Sigmoid colon (tissue), 6 donors: ENCODE measurements at regions not wholly inside any gene's neighbourhood (a gene's known extent, or its start where the extent isn't known, plus 50 kb on each side); places are given as distances from the start of the nearest gene placed in this dataset.

Experiments used
- DNase-seq: peaks from one replicate; pipeline ENCODE4 v3.0.0-alpha.2; 2019
- H3K27ac ChIP-seq, 4 donors: fragments of 200-600 bp; sonication (generic); one replicate each; pipeline ENCODE4 v1.5.1; 2016 to 2019; ENCODE audit warnings: mild to moderate bottlenecking in 1 of 4
- H3K27me3 ChIP-seq, 3 donors: fragments of 200-600 bp; sonication (generic); one replicate each; pipeline ENCODE4 v1.5.1; 2019; ENCODE audit warnings: mild to moderate bottlenecking in 1 of 3
- H3K36me3 ChIP-seq, 4 donors: fragments of 200-600 bp; sonication (generic); one replicate each; pipeline ENCODE4 v1.5.1; 2016 to 2019
- H3K4me1 ChIP-seq, 4 donors: fragments of 200-600 bp; sonication (generic); one replicate each; pipeline ENCODE4 v1.5.1; 2017 to 2019
- H3K4me3 ChIP-seq, 4 donors: fragments of 200-600 bp; sonication (generic); one replicate each; pipeline ENCODE4 v1.5.1; 2017 to 2019; ENCODE audit warnings: mild to moderate bottlenecking in 2 of 4, moderate library complexity in 1 of 4
- H3K9me3 ChIP-seq, 4 donors: fragments of 200-600 bp in 3 of 4; sonication (generic) in 3 of 4; one replicate each; pipeline versions ENCODE4 v1.5.1 to v1.6.1; 2013 to 2019
- CTCF ChIP-seq, 4 experiments: fragments of 450-650 bp in 3 of 4; fragments of 200-600 bp in 1 of 4; IDR thresholded peaks; one replicate each; pipeline ENCODE4 v1.5.1; 2016 to 2019; ENCODE audit warnings: antibody characterized with exemption in 4 of 4, mild to moderate bottlenecking in 3 of 4, moderate library complexity in 2 of 4
- EP300 ChIP-seq, 4 donors: sonication (generic); formaldehyde crosslinking; IDR thresholded peaks; one replicate each; pipeline ENCODE4 v1.6.1; 2017; ENCODE audit warnings: antibody characterized with exemption in 4 of 4
- POLR2A ChIP-seq, 2 donors: fragments of 450-650 bp; IDR thresholded peaks; one replicate each; pipeline ENCODE4 v1.6.1; 2016; ENCODE audit warnings: antibody characterized with exemption in 2 of 2, mild to moderate bottlenecking in 2 of 2, moderate library complexity in 2 of 2
- POLR2AphosphoS5 ChIP-seq, 4 donors: sonication (generic); formaldehyde crosslinking; IDR thresholded peaks; one replicate each; pipeline ENCODE4 v1.6.1; 2017; ENCODE audit warnings: antibody characterized with exemption in 4 of 4
- WGBS, 2 donors: extraction: QIAGEN DNeasy Blood & Tissue Kit; methylation state at CpG; one replicate each; pipeline ENCODE4 v1.1.7; 2013; 5-methylcytosine and 5-hydroxymethylcytosine counted together
- intact Hi-C: fragments of 100-400 bp; cut with DNase I; formaldehyde crosslinking; loops from one replicate; pipeline ENCODE4 v1.15.1; 2023
- donor health status: healthy with polysubstance abuse.
- donor health status: healthy.

- 16 to 53% methylated on average over 3 of the region's 3 CpGs for WGBS, 2 donors
- no peak overlapping the region for H3K27ac ChIP-seq
- TF ChIP-seq EP300 (IDR thresholded peaks at IDR 0.05) (no peak), POLR2AphosphoS5 (IDR thresholded peaks at IDR 0.05) (no peak), CTCF (IDR thresholded peaks at IDR 0.05) (no peak), POLR2A (IDR thresholded peaks at IDR 0.05) (no peak)
- no peaks in the 10 kb centered on the region for H3K4me1 ChIP-seq
- H3K9me3 ChIP-seq: no peaks in the 10 kb centered on the region
- no peaks in the 10 kb centered on the region for H3K27me3 ChIP-seq
- no peak overlapping the region for H3K4me3 ChIP-seq
- no peak for DNase-seq
- intact Hi-C loops: no loop called here
- H3K36me3 ChIP-seq: no peaks in the 10 kb centered on the region
These were observed 163.4 kb upstream of the CLINT1 start for GRCh38 chr5:158022393-158022792.

DNA sequence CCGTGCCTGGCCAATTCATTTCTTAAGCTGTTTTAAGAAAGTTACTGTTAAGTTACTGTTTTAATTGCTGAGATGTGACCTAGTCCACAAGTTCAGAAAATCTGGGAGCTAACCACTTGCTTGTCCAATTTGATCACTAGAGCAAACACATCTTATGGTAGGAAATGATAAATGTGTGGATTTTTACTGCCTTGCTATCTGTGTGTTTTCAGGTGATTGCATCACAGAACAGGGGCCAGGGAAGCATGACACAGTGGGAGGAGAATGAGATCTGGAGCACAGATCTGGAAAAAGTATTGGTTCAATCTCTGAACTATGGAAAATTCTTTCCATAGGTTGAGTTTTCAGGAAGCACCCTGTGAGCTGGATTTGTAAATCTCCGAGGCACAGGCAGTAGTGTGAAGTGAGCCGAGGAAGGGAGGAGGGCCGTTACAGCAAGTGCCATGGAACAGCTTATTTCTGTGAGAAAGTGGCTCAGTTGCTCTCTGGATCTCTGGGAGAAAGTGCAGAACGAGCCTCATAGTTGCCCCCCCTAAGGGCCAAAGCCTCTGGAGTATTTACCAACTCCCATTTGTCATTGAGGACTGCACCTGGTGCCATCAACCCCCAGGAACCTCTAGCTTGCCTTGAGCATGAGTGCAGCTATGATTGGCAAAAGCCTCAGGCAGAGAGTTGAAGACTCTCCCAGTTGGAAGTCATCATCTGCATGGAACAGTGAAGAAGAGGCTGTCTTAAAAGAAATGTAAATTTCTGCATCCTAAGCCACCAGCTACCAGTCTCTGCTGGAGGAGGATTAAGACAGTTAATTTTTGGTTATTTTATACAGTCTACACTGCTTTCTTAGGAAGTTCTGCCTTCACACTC, 161.8 kb upstream of the CLINT1 start:
- no peaks in the 10 kb centered on the region for H3K36me3 ChIP-seq
- TF ChIP-seq POLR2A (IDR thresholded peaks at IDR 0.05): no peak
- no peak for TF ChIP-seq CTCF (IDR thresholded peaks at IDR 0.05)
- TF ChIP-seq EP300 (IDR thresholded peaks at IDR 0.05): no peak
- TF ChIP-seq POLR2AphosphoS5 (IDR thresholded peaks at IDR 0.05): no peak
- H3K4me1 ChIP-seq: no peaks in the 10 kb centered on the region
- no peak for DNase-seq
- H3K9me3 ChIP-seq: no peaks in the 10 kb centered on the region
- no peaks in the 10 kb centered on the region for H3K27me3 ChIP-seq
- intact Hi-C loops: no loop called here
- H3K4me3 ChIP-seq: no peak overlapping the region
- WGBS, 2 donors: 56 to 69% methylated on average over 5 of the region's 5 CpGs
- H3K27ac ChIP-seq: no peak overlapping the region

DNA sequence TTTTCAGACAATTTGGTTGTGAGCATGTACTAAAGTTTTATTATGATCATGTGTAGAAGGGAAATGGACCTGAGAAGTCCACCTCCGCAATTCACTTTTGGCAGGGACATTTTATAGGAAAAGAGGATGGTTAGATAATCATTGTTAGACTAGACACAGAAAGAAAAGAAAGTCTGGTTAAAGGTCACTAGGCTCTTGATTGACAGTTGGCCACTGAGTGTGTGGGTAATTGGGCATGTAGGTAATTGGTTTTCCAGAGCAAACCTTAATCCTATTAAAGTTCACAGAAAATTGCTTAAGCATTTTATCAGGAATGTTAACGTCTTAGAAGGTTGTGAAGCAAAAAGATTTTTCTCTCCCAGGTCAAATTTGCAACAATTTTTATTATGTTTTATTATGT, 158.5 kb upstream of the CLINT1 start:
- 22 to 63% methylated on average over 2 of the region's 2 CpGs for WGBS, 2 donors
- Histone ChIP-seq H3K36me3 (no peaks in the 10 kb centered on the region), H3K4me3 (no peak overlapping the region), H3K27ac (no peak overlapping the region), H3K9me3 (no peaks in the 10 kb centered on the region), H3K4me1 (no peaks in the 10 kb centered on the region), H3K27me3 (no peaks in the 10 kb centered on the region)
- intact Hi-C loops: no loop called here
- TF ChIP-seq POLR2A (IDR thresholded peaks at IDR 0.05): no peak
- no peak for TF ChIP-seq EP300 (IDR thresholded peaks at IDR 0.05)
- TF ChIP-seq CTCF (IDR thresholded peaks at IDR 0.05): no peak
- TF ChIP-seq POLR2AphosphoS5 (IDR thresholded peaks at IDR 0.05): no peak
- no peak for DNase-seq

GRCh38 chr5:158014372-158014771, 155.4 kb upstream of the CLINT1 start:
- H3K36me3 ChIP-seq: no peaks in the 10 kb centered on the region
- DNase-seq: no peak
- 80 to 89% methylated on average over 1 of the region's 1 CpG for WGBS, 2 donors
- TF ChIP-seq EP300 (IDR thresholded peaks at IDR 0.05) (no peak), POLR2AphosphoS5 (IDR thresholded peaks at IDR 0.05) (no peak), POLR2A (IDR thresholded peaks at IDR 0.05) (no peak), CTCF (IDR thresholded peaks at IDR 0.05) (no peak)
- H3K4me1 ChIP-seq: no peaks in the 10 kb centered on the region
- intact Hi-C loops: no loop called here
- no peak overlapping the region for H3K27ac ChIP-seq
- H3K27me3 ChIP-seq: no peaks in the 10 kb centered on the region
- no peak overlapping the region for H3K4me3 ChIP-seq
- H3K9me3 ChIP-seq: no peaks in the 10 kb centered on the region

GRCh38 chr5:158013939-158014338, 155.0 kb upstream of the CLINT1 start:
- no peak for DNase-seq

More at GRCh38 chr5:158013939-158014338, 155.0 kb upstream of the CLINT1 start:
- no peak overlapping the region for H3K4me3 ChIP-seq
- TF ChIP-seq EP300 (IDR thresholded peaks at IDR 0.05) (no peak), POLR2AphosphoS5 (IDR thresholded peaks at IDR 0.05) (no peak), POLR2A (IDR thresholded peaks at IDR 0.05) (no peak), CTCF (IDR thresholded peaks at IDR 0.05) (no peak)
- no peaks in the 10 kb centered on the region for H3K4me1 ChIP-seq
- no peaks in the 10 kb centered on the region for H3K9me3 ChIP-seq
- intact Hi-C loops: no loop called here
- no peaks in the 10 kb centered on the region for H3K36me3 ChIP-seq
- H3K27me3 ChIP-seq: no peaks in the 10 kb centered on the region
- H3K27ac ChIP-seq: no peak overlapping the region
- WGBS, 2 donors: 11 to 22% methylated on average over 6 of the region's 6 CpGs
